Parathyroid adenoma (tissue), 2 donors: ENCODE measurements at regions not wholly inside any gene's neighbourhood (a gene's known extent, or its start where the extent isn't known, plus 50 kb on each side); places are given as distances from the start of the nearest gene placed in this dataset.

Experiments
- H2AFZ ChIP-seq: fragments of 300-600 bp; sonication (generic); one replicate; pipeline ENCODE4 v1.7.0; 2017; ENCODE audit warnings: antibody characterized with exemption, mild to moderate bottlenecking
- H3K27ac ChIP-seq: fragments of 300-600 bp; sonication (generic); one replicate; pipeline ENCODE4 v1.7.0; 2017
- H3K27me3 ChIP-seq: fragments of 300-600 bp; sonication (generic); one replicate; pipeline ENCODE4 v1.7.0; 2017; ENCODE audit warnings: low read length; ENCODE audit not compliant: control insufficient read depth, insufficient read depth
- H3K36me3 ChIP-seq: fragments of 300-600 bp; sonication (generic); one replicate; pipeline ENCODE4 v1.7.0; 2017; ENCODE audit warnings: low read length; ENCODE audit not compliant: control insufficient read depth, insufficient read depth
- H3K4me1 ChIP-seq: fragments of 300-600 bp; sonication (generic); one replicate; pipeline ENCODE4 v1.7.0; 2017; ENCODE audit warnings: control low read depth
- H3K4me2 ChIP-seq: fragments of 300-600 bp; sonication (generic); one replicate; pipeline ENCODE4 v1.7.0; 2017; ENCODE audit warnings: low read length
- H3K4me3 ChIP-seq: fragments of 300-600 bp; sonication (generic); one replicate; pipeline ENCODE4 v1.7.0; 2017; ENCODE audit warnings: low read depth, low read length
- H3K79me2 ChIP-seq: fragments of 300-600 bp; sonication (generic); one replicate; pipeline ENCODE4 v1.7.0; 2017; ENCODE audit warnings: control low read depth
- H3K9ac ChIP-seq: fragments of 300-600 bp; sonication (generic); one replicate; pipeline ENCODE4 v1.7.0; 2017; ENCODE audit warnings: mild to moderate bottlenecking
- H3K9me3 ChIP-seq: fragments of 300-600 bp; sonication (generic); one replicate; pipeline ENCODE4 v1.7.0; 2017; ENCODE audit warnings: low read length; ENCODE audit not compliant: control insufficient read depth
- CTCF ChIP-seq: fragments of 300-600 bp; sonication (generic); IDR thresholded peaks from one replicate; pipeline ENCODE4 v1.7.0; 2017; ENCODE audit warnings: antibody characterized with exemption, mild to moderate bottlenecking
- donor health status: primary hyperparathyroidism.

- Histone ChIP-seq H3K9me3 (no peaks in the 10 kb centered on the region), H3K36me3 (no peaks in the 10 kb centered on the region), H3K79me2 (no peaks in the 10 kb centered on the region), H2AFZ (no peak overlapping the region), H3K4me2 (no peak overlapping the region), H3K4me3 (no peak overlapping the region), H3K9ac (no peak overlapping the region), H3K27ac (no peak overlapping the region), H3K4me1 (no peaks in the 10 kb centered on the region), H3K27me3 (no peaks in the 10 kb centered on the region)
- TF ChIP-seq CTCF, result no peak
Measured at GRCh38 chr12:67843257-67843656, 146.0 kb upstream of the IFNG-AS1 start.

- no peaks in the 10 kb centered on the region for H3K79me2 ChIP-seq
- H2AFZ ChIP-seq, result no peak overlapping the region
- no peaks in the 10 kb centered on the region for H3K27me3 ChIP-seq
- H3K4me1 ChIP-seq, result no peaks in the 10 kb centered on the region
- H3K9me3 ChIP-seq, result no peaks in the 10 kb centered on the region
- no peak overlapping the region for H3K4me2 ChIP-seq
- TF ChIP-seq CTCF, result no peak
- H3K36me3 ChIP-seq, result peaks cover 2% of the 10 kb centered on the region
- H3K9ac ChIP-seq, result no peak overlapping the region
- no peak overlapping the region for H3K4me3 ChIP-seq
- H3K27ac ChIP-seq, result no peak overlapping the region
Measured at GRCh38 chr12:67852701-67853100, 136.5 kb upstream of the IFNG-AS1 start.

- no peak overlapping the region for H3K4me3 ChIP-seq
- H3K79me2 ChIP-seq, result no peaks in the 10 kb centered on the region
- H3K4me1 ChIP-seq, result no peaks in the 10 kb centered on the region
- H3K9ac ChIP-seq, result no peak overlapping the region
- peaks cover 2% of the 10 kb centered on the region for H3K36me3 ChIP-seq
- no peaks in the 10 kb centered on the region for H3K27me3 ChIP-seq
- no peaks in the 10 kb centered on the region for H3K9me3 ChIP-seq
- TF ChIP-seq CTCF, result no peak
- H3K4me2 ChIP-seq, result no peak overlapping the region
- no peak overlapping the region for H3K27ac ChIP-seq
- H2AFZ ChIP-seq, result no peak overlapping the region
Measured at GRCh38 chr12:67853204-67853603, 136.0 kb upstream of the IFNG-AS1 start.

- Histone ChIP-seq H3K4me2 (no peak overlapping the region), H3K4me3 (no peak overlapping the region), H3K36me3 (peaks cover 2% of the 10 kb centered on the region), H3K9ac (no peak overlapping the region), H3K4me1 (no peaks in the 10 kb centered on the region), H3K79me2 (no peaks in the 10 kb centered on the region), H3K27ac (no peak overlapping the region), H3K9me3 (no peaks in the 10 kb centered on the region), H2AFZ (no peak overlapping the region), H3K27me3 (no peaks in the 10 kb centered on the region)
- no peak for TF ChIP-seq CTCF
Measured at GRCh38 chr12:67854351-67854750, 134.9 kb upstream of the IFNG-AS1 start.

- H3K4me3 ChIP-seq, result no peak overlapping the region
- H3K9ac ChIP-seq, result no peak overlapping the region
- H3K36me3 ChIP-seq, result peaks cover 2% of the 10 kb centered on the region
- no peak overlapping the region for H3K27ac ChIP-seq
- no peaks in the 10 kb centered on the region for H3K27me3 ChIP-seq
- H3K4me1 ChIP-seq, result no peaks in the 10 kb centered on the region
- H3K79me2 ChIP-seq, result no peaks in the 10 kb centered on the region
- no peak overlapping the region for H2AFZ ChIP-seq
- TF ChIP-seq CTCF, result no peak
- no peak overlapping the region for H3K4me2 ChIP-seq
- H3K9me3 ChIP-seq, result no peaks in the 10 kb centered on the region
Measured at GRCh38 chr12:67855103-67855502, 134.1 kb upstream of the IFNG-AS1 start.
